Kidney (tissue), 13 donors: ENCODE measurements at regions not wholly inside any gene's neighbourhood (a gene's known extent, or its start where the extent isn't known, plus 50 kb on each side); places are given as distances from the start of the nearest gene placed in this dataset.

Source experiments
- DNase-seq, 5 donors: peaks; one replicate each; pipeline ENCODE4 v3.0.0-alpha.2; 2013 to 2020
- FAIRE-seq: peaks from 2 replicates; lab custom pipeline; 2012; peaks lifted over from hg19 to GRCh38; lab: Jason Lieb, UNC
- H3K27ac ChIP-seq, 2 donors: one replicate each; pipeline ENCODE4 v1.7.0; 2013; ENCODE audit warnings: low read depth in 2 of 2, low read length in 2 of 2, inconsistent platforms in 1 of 2
- H3K27me3 ChIP-seq: one replicate; pipeline ENCODE4 v1.7.1; 2013; ENCODE audit warnings: low read length, inconsistent platforms; ENCODE audit not compliant: control insufficient read depth, insufficient read depth
- H3K36me3 ChIP-seq, 3 donors: one replicate each; pipeline versions ENCODE4 v1.7.0 to v1.7.1; 2013; ENCODE audit warnings: low read length in 3 of 3, control low read depth in 1 of 3, inconsistent platforms in 1 of 3; ENCODE audit not compliant: insufficient read depth in 3 of 3, control insufficient read depth in 2 of 3
- H3K4me1 ChIP-seq, 3 donors: one replicate each; pipeline versions ENCODE4 v1.7.0 to v1.7.1; 2013; ENCODE audit warnings: low read length in 3 of 3, inconsistent platforms in 1 of 3, low read depth in 1 of 3; ENCODE audit not compliant: control insufficient read depth in 2 of 3, insufficient read depth in 2 of 3
- H3K4me3 ChIP-seq, 3 donors: one replicate each; pipeline versions ENCODE4 v1.7.0 to v1.8.1; 2013; ENCODE audit warnings: low read length in 3 of 3, control low read depth in 1 of 3, inconsistent platforms in 1 of 3
- H3K9ac ChIP-seq, 3 donors: one replicate each; pipeline versions ENCODE4 v1.7.0 to v1.7.1; 2013; ENCODE audit warnings: low read length in 3 of 3, control low read depth in 1 of 3, inconsistent platforms in 1 of 3
- H3K9me3 ChIP-seq, 3 donors: one replicate each; pipeline versions ENCODE4 v1.7.0 to v1.7.1; 2013; ENCODE audit warnings: low read length in 3 of 3, control low read depth in 1 of 3, inconsistent platforms in 1 of 3; ENCODE audit not compliant: control insufficient read depth in 2 of 3, insufficient read depth in 1 of 3
- intact Hi-C: fragments of 100-400 bp; cut with DNase I; formaldehyde crosslinking; loops from one replicate; pipeline ENCODE4 v1.11.1; 2022
- TF ChIP-seq, protein P1 (sequence below): IDR thresholded peaks from 3 replicates; pipeline ENCODE4 v1.5.1; 2012; ENCODE audit warnings: mild to moderate bottlenecking, moderate library complexity, borderline replicate concordance; ENCODE audit not compliant: insufficient read depth; ENCODE audit errors: extremely low read depth
- donor health status: control.
- donor health status: control.
- donor health status: control.
- donor health status: control.
- donor health status: control.
- donor health status: DM: yes; HTN: yes; CAD: no.
- donor health status: Normal renal cell carcinoma (clear cell type).

DNA sequence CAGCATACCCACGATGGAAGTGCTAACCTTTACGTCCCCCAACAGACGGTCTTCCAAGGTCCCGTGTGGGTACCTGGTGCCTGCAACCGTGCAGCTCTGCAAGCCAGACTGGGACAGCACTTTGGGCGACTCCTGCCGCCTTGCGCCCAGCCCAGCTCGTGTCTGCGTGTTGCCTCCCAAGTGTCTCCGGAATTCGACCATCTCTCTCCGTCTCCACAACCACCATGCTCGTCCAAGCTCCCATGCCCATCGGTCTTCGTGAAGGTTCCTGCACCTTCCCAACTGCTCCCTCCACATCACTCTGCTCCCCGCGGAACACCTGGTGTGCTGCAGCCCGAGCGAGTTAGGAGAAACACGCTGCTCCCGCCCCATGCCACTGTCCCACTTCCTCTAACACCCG, 173.2 kb upstream of the AFDN start:
- H3K9ac ChIP-seq: no peak overlapping the region
- DNase-seq (no peak), FAIRE-seq (no peak)
- intact Hi-C loops: no loop called here
- H3K36me3 ChIP-seq: no peaks in the 10 kb centered on the region
- no peak overlapping the region for H3K4me3 ChIP-seq
- TF ChIP-seq, protein P1, sequence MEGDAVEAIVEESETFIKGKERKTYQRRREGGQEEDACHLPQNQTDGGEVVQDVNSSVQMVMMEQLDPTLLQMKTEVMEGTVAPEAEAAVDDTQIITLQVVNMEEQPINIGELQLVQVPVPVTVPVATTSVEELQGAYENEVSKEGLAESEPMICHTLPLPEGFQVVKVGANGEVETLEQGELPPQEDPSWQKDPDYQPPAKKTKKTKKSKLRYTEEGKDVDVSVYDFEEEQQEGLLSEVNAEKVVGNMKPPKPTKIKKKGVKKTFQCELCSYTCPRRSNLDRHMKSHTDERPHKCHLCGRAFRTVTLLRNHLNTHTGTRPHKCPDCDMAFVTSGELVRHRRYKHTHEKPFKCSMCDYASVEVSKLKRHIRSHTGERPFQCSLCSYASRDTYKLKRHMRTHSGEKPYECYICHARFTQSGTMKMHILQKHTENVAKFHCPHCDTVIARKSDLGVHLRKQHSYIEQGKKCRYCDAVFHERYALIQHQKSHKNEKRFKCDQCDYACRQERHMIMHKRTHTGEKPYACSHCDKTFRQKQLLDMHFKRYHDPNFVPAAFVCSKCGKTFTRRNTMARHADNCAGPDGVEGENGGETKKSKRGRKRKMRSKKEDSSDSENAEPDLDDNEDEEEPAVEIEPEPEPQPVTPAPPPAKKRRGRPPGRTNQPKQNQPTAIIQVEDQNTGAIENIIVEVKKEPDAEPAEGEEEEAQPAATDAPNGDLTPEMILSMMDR: no peak
- no peaks in the 10 kb centered on the region for H3K4me1 ChIP-seq
- H3K27ac ChIP-seq: no peak overlapping the region
- no peaks in the 10 kb centered on the region for H3K27me3 ChIP-seq
- H3K9me3 ChIP-seq: peaks cover 0 to 6% (median 0%) of the 10 kb centered on the region in 3 donors

DNA sequence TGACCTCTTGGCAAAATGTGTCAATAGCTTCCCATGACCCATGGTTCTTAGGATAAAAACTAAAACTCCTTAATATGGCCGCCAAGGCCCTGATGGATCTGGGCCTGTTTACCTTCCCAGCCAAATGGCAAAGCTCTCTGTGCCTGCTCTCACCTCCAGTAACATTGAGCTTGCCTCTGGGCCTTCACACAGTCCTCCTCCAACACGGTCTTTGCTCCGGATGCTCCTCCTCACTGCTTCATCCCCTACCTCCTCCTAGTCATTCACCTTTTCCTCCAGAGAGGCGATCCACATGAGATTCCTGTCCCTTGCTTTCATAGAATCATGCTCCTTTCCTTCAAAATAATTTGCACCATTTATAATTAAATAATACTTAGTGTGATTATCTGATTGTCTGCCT, 172.3 kb upstream of the AFDN start:
- Histone ChIP-seq H3K4me1 (no peaks in the 10 kb centered on the region), H3K9ac (no peak overlapping the region), H3K9me3 (peaks cover 0 to 6% (median 0%) of the 10 kb centered on the region in 3 donors), H3K27me3 (no peaks in the 10 kb centered on the region), H3K27ac (no peak overlapping the region), H3K4me3 (no peak overlapping the region), H3K36me3 (no peaks in the 10 kb centered on the region)
- intact Hi-C loops: no loop called here
- TF ChIP-seq, protein P1: no peak
- DNase-seq: no peak
- FAIRE-seq: no peak

DNA sequence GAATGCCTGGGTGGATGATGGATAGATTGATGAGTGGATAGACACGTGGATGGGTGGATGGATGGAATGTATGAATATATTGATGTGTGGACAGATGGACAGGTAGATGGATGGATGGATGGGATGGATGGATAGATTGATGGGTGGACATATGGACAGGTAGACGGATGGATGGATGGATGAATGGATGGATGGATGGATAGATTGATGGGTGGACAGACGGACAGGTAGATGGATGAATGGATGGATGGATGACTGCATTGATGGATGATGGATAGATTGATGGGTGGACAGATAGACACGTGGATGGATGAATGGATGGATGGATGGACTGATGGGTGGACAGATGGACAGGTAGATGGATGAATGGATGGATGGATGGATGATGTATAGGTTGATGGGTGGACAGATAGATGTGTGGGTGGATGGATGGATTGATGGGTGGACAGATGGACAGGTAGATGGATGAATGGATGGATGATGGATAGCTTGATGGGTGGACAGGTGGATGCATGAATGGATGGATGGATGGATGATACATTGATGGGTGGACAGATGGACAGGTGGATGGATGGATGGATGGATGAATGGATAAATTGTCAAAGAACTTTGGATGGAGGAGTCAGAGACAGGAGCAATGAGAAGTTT, 171.4 kb upstream of the AFDN start:
- FAIRE-seq: no peak

More for the DNA sequence above, 171.4 kb upstream of the AFDN start:
- Histone ChIP-seq H3K27me3 (no peaks in the 10 kb centered on the region), H3K4me3 (no peak overlapping the region), H3K36me3 (no peaks in the 10 kb centered on the region), H3K27ac (no peak overlapping the region), H3K9me3 (peaks cover 0 to 6% (median 0%) of the 10 kb centered on the region in 3 donors), H3K4me1 (no peaks in the 10 kb centered on the region), H3K9ac (no peak overlapping the region)
- TF ChIP-seq, protein P1: no peak
- intact Hi-C loops: no loop called here
- no peak for DNase-seq
